SK-N-SH (cell line): ENCODE measurements at regions not wholly inside any gene's neighbourhood (a gene's known extent, or its start where the extent isn't known, plus 50 kb on each side); places are given as distances from the start of the nearest gene placed in this dataset.

Experiments used
- CTCF ChIP-seq: fragments of 200-600 bp; sonication (generic); IDR thresholded peaks from 2 replicates; pipeline ENCODE4 v1.6.1; 2017; ENCODE audit warnings: antibody characterized with exemption, mild to moderate bottlenecking, moderate library complexity
- EP300 ChIP-seq, 2 experiments: IDR thresholded peaks; 2 replicates each; pipeline versions ENCODE4 v1.4.0 to v1.6.1; 2012; ENCODE audit warnings: borderline replicate concordance in 1 of 2, low read depth in 1 of 2, low read length in 1 of 2
- GABPA ChIP-seq: IDR thresholded peaks from 2 replicates; pipeline ENCODE4 v1.4.0; 2012; ENCODE audit warnings: low read depth, mild to moderate bottlenecking
- JUND ChIP-seq: IDR thresholded peaks from 2 replicates; pipeline ENCODE4 v1.4.0; 2012
- POLR2AphosphoS5 ChIP-seq: IDR thresholded peaks from 2 replicates; pipeline ENCODE4 v1.6.1; 2012; ENCODE audit warnings: low read depth, low read length
- RCOR1 ChIP-seq: fragments of 150-350 bp; IDR thresholded peaks from 2 replicates; pipeline ENCODE4 v1.6.1; 2017; ENCODE audit warnings: antibody characterized with exemption, low read length
- SIN3A ChIP-seq: IDR thresholded peaks from 2 replicates; pipeline ENCODE4 v1.6.1; 2012; ENCODE audit warnings: low read depth, mild to moderate bottlenecking, low read length, moderate library complexity, borderline replicate concordance
- TAF1 ChIP-seq: IDR thresholded peaks from 2 replicates; pipeline ENCODE4 v1.6.1; 2012; ENCODE audit warnings: low read depth, mild to moderate bottlenecking, low read length, moderate library complexity, borderline replicate concordance
- TCF12 ChIP-seq: IDR thresholded peaks from 2 replicates; pipeline ENCODE4 v1.4.0; 2012
- USF1 ChIP-seq: IDR thresholded peaks from 2 replicates; pipeline ENCODE4 v1.4.0; 2012; ENCODE audit warnings: low read depth, borderline replicate concordance
- USF2 ChIP-seq: fragments of 150-350 bp; IDR thresholded peaks from 2 replicates; pipeline ENCODE4 v1.6.1; 2017; ENCODE audit warnings: antibody characterized with exemption, low read length, low read depth, borderline replicate concordance
- TF ChIP-seq, protein P1 (sequence below): IDR thresholded peaks from 2 replicates; pipeline ENCODE4 v1.6.1; 2012; ENCODE audit warnings: mild to moderate bottlenecking, low read depth, low read length, moderate library complexity
- TF ChIP-seq, protein P2 (sequence below): fragments of 150-350 bp; IDR thresholded peaks from 2 replicates; pipeline ENCODE4 v1.6.1; 2016; ENCODE audit warnings: mild to moderate bottlenecking, low read depth, low read length
- TF ChIP-seq, protein P3 (sequence below): IDR thresholded peaks from 2 replicates; pipeline ENCODE4 v1.4.0; 2012; ENCODE audit warnings: low read depth, borderline replicate concordance

- TF ChIP-seq CTCF (no peak), POLR2AphosphoS5 (no peak), TAF1 (no peak), EP300 (IDR thresholded peaks at IDR 0.05; ENCODE audit: borderline replicate concordance in 1 of 2, low read depth in 1 of 2, low read length in 1 of 2) (no peak), RCOR1 (no peak), SIN3A (no peak), JUND (no peak), GABPA (no peak), TCF12 (no peak), USF2 (no peak), USF1 (no peak)
- TF ChIP-seq, protein P1, sequence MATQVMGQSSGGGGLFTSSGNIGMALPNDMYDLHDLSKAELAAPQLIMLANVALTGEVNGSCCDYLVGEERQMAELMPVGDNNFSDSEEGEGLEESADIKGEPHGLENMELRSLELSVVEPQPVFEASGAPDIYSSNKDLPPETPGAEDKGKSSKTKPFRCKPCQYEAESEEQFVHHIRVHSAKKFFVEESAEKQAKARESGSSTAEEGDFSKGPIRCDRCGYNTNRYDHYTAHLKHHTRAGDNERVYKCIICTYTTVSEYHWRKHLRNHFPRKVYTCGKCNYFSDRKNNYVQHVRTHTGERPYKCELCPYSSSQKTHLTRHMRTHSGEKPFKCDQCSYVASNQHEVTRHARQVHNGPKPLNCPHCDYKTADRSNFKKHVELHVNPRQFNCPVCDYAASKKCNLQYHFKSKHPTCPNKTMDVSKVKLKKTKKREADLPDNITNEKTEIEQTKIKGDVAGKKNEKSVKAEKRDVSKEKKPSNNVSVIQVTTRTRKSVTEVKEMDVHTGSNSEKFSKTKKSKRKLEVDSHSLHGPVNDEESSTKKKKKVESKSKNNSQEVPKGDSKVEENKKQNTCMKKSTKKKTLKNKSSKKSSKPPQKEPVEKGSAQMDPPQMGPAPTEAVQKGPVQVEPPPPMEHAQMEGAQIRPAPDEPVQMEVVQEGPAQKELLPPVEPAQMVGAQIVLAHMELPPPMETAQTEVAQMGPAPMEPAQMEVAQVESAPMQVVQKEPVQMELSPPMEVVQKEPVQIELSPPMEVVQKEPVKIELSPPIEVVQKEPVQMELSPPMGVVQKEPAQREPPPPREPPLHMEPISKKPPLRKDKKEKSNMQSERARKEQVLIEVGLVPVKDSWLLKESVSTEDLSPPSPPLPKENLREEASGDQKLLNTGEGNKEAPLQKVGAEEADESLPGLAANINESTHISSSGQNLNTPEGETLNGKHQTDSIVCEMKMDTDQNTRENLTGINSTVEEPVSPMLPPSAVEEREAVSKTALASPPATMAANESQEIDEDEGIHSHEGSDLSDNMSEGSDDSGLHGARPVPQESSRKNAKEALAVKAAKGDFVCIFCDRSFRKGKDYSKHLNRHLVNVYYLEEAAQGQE = no peak
- TF ChIP-seq, protein P2, sequence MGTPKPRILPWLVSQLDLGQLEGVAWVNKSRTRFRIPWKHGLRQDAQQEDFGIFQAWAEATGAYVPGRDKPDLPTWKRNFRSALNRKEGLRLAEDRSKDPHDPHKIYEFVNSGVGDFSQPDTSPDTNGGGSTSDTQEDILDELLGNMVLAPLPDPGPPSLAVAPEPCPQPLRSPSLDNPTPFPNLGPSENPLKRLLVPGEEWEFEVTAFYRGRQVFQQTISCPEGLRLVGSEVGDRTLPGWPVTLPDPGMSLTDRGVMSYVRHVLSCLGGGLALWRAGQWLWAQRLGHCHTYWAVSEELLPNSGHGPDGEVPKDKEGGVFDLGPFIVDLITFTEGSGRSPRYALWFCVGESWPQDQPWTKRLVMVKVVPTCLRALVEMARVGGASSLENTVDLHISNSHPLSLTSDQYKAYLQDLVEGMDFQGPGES = no peak
- TF ChIP-seq, protein P3, sequence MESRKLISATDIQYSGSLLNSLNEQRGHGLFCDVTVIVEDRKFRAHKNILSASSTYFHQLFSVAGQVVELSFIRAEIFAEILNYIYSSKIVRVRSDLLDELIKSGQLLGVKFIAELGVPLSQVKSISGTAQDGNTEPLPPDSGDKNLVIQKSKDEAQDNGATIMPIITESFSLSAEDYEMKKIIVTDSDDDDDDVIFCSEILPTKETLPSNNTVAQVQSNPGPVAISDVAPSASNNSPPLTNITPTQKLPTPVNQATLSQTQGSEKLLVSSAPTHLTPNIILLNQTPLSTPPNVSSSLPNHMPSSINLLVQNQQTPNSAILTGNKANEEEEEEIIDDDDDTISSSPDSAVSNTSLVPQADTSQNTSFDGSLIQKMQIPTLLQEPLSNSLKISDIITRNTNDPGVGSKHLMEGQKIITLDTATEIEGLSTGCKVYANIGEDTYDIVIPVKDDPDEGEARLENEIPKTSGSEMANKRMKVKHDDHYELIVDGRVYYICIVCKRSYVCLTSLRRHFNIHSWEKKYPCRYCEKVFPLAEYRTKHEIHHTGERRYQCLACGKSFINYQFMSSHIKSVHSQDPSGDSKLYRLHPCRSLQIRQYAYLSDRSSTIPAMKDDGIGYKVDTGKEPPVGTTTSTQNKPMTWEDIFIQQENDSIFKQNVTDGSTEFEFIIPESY = no peak
Measured at GRCh38 chr2:153546358-153546757, 67.8 kb upstream of the RPRM start.
